C4-2B (cell line): ENCODE measurements at regions not wholly inside any gene's neighbourhood (a gene's known extent, or its start where the extent isn't known, plus 50 kb on each side); places are given as distances from the start of the nearest gene placed in this dataset.

Experiments used
- CTCF ChIP-seq: fragments of 450-650 bp; conservative IDR thresholded peaks from 2 replicates; pipeline ENCODE4 v1.5.1; 2017; ENCODE audit warnings: mild to moderate bottlenecking
- ZFX ChIP-seq: fragments of 450-650 bp; IDR thresholded peaks from 2 replicates; pipeline ENCODE4 v1.6.1; 2017

- TF ChIP-seq ZFX: no peak
- no peak for TF ChIP-seq CTCF
These were observed 127.1 kb upstream of the FBXL17 start for GRCh38 chr5:108508979-108509378.
